GM12875 (cell line): ENCODE measurements at regions not wholly inside any gene's neighbourhood (a gene's known extent, or its start where the extent isn't known, plus 50 kb on each side); places are given as distances from the start of the nearest gene placed in this dataset.

Source experiments
- H3K4me3 ChIP-seq: one replicate; pipeline ENCODE4 v1.5.1; 2011; ENCODE audit warnings: low read depth, low read length, control low read depth
- TF ChIP-seq, protein P1 (sequence below): IDR thresholded peaks from 2 replicates; pipeline ENCODE4 v1.5.1; 2011; ENCODE audit warnings: low read depth, mild to moderate bottlenecking, control low read depth, inconsistent platforms, low read length, moderate library complexity, borderline replicate concordance; ENCODE audit not compliant: insufficient read depth

DNA sequence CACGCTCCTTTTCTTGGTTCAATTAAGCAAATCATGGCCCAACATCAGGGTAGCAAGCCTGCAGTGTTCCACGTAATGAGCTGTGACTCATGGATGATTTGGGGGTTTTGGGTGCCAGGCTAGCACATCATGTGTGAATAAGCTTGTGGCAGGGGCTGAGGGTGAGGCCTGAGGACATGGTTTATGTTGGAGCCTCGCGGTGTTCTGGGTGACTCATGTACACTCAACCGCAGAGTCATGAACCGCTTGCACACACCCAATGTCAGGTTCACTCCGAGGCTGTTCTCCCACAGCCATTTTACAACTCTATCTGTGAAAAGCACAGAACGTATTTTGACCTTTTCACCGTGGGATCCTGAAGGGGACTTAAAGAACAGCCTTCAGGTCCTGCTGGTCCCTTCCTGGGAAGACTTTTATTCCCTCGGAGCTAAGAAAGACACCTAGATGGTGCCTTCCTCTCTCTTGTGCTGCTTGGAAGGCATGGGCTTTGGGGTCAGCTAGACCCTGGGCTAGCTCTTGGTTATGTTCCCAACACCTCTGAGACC, 139.9 kb upstream of the ZEB2 start:
- TF ChIP-seq, protein P1, sequence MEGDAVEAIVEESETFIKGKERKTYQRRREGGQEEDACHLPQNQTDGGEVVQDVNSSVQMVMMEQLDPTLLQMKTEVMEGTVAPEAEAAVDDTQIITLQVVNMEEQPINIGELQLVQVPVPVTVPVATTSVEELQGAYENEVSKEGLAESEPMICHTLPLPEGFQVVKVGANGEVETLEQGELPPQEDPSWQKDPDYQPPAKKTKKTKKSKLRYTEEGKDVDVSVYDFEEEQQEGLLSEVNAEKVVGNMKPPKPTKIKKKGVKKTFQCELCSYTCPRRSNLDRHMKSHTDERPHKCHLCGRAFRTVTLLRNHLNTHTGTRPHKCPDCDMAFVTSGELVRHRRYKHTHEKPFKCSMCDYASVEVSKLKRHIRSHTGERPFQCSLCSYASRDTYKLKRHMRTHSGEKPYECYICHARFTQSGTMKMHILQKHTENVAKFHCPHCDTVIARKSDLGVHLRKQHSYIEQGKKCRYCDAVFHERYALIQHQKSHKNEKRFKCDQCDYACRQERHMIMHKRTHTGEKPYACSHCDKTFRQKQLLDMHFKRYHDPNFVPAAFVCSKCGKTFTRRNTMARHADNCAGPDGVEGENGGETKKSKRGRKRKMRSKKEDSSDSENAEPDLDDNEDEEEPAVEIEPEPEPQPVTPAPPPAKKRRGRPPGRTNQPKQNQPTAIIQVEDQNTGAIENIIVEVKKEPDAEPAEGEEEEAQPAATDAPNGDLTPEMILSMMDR: no peak
- H3K4me3 ChIP-seq: no peak overlapping the region

DNA sequence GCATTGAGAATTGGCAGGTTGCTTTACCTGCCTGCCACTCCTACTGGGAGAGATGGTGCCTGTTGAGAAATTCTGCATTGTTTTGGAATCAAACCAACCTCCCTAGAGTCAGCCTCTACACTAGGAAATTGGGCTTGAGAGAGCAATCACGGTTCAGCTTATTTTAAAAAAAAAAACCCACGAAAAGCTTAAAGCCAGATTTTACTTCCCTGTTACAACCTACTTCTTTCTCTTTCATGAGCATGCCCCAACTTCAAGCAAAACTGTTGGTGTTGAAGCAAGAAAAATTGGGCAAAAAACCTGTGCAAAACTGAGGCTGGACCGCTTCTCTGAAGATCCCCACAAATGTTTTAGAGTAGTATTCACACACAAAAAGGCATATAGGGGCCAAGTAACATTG, 134.6 kb upstream of the ZEB2 start:
- no peak overlapping the region for H3K4me3 ChIP-seq
- TF ChIP-seq, protein P1: no peak

DNA sequence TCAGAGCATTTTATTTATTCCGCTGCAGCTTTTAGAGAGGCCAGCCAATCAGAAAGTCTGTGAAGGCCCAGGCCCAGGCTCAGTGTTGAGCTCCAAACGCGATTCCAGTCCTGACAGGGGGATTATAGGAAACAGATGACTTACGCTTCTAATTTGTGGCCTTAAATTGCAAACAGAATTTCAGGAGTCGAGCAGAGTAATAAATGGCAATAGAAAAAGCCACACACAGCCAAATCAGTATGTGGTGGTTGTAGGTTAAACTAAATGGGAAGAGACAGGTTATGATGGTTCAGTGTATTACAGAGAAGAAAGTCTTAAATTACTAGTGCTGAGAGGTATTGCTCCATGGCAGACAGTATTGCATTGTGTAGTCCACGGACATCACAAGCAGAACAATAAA, 131.0 kb upstream of the ZEB2 start:
- H3K4me3 ChIP-seq: no peak overlapping the region
- TF ChIP-seq, protein P1: no peak

DNA sequence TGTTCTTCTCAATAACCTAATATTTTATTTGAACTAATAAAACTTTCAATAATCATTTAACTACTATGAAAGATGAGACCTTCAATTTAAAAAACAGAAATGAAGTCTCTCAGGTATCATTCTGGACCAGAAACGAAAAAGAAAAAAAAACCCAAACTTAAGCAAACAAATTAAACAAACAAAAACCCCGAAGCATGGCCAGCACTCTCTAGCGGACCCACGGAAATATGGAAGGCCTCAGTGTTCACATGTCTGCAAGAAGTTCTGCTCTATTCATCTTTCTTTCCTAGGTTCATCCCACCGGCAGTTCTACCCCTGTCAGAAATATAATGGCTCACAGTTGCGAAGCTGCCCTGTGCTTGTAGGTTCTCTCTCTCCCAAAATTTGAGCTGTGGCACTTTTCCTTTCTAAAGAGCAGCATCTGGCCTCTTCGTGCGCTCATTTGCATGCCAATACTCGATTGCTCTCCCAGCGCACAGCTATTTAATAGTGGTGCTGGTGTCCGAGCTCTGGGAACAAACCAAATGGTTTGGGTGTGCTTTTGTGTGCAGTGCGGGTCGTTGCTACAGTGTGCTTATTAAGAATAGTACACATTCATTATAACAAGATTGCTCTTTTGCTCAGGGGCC, 129.0 kb upstream of the ZEB2 start:
- TF ChIP-seq, protein P1: no peak

DNA sequence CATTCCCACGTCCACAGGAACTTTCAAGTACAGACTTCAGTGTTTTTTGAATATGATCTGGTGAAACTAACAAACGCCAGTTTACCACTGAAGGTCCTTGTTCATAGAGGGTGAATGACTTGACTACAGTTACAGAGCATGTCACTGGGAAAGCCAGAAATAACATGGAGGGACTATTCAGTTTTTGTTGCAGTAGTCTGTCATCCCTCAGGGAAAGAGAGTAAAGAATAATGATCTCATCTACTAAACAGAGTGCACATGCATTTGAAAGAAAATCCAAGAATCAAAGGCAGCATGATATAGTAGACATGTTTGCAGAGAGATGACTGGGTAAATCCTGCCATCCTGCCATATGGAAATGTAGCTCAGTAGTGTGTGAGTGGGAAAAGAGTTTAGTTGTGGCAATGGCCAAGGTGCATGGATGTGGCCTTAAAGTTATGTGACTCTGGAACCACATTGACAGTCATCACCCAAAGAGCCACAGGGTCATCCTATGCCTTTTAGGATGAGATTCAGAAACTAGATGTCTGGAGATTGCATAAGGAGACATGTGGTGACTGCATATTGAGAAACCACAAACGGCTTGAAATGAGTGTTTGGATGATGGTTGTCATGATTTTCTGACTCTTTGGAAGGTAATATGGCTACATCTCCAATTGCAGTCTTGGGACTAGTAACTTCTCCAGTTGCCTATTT, 125.3 kb upstream of the ZEB2 start:
- TF ChIP-seq, protein P1: no peak
- no peak overlapping the region for H3K4me3 ChIP-seq

More for the DNA sequence above, 129.0 kb upstream of the ZEB2 start:
- H3K4me3 ChIP-seq: no peak overlapping the region

DNA sequence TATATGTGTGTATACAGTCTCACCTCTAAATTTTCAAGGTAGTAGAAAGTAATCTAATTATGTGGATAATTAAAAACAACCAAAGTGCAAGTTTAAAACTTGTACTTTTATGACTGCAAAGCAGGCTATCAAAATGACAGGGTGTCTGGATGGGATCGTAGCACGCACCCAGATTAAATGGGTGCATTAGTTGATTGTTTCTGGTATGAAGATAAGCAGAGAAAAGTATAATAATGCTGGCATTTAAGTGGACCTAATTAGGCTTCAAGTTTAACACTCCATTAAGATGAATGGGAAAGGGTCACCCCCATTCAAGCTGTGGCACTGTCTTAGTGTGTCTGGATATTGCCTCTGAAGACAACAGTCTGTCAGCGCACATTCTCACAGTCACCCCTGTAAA, 124.6 kb upstream of the ZEB2 start:
- TF ChIP-seq, protein P1: no peak
- no peak overlapping the region for H3K4me3 ChIP-seq
